ENCODE measurements at regions not wholly inside any gene's neighbourhood (a gene's known extent, or its start where the extent isn't known, plus 50 kb on each side); places are given as distances from the start of the nearest gene placed in this dataset.

GRCh38 chr5:91240175-91240574, 142.9 kb downstream of the ARRDC3 start:
- peaks cover 9% of the 10 kb centered on the region for H3K9me3 Mint-ChIP-seq (ENCODE audit: unreplicated experiment)
- Histone ChIP-seq H3K79me2 (ENCODE audit: insufficient read depth, low read length) (no peaks in the 10 kb centered on the region), H3K4me1 (ENCODE audit: insufficient read depth, low read length) (no peaks in the 10 kb centered on the region), H3K27me3 (ENCODE audit: insufficient read depth, low read length) (no peaks in the 10 kb centered on the region), H3K9me3 (ENCODE audit: insufficient read depth, low read depth, low read length) (peaks cover 2% of the 10 kb centered on the region), H2AFZ (ENCODE audit: low read depth, low read length) (no peak overlapping the region), H3K36me3 (ENCODE audit: insufficient read depth, low read length) (no peaks in the 10 kb centered on the region), H4K20me1 (ENCODE audit: insufficient read depth, low read length) (no peaks in the 10 kb centered on the region), H3K4me2 (ENCODE audit: low read length) (no peak overlapping the region), H3K4me3 (ENCODE audit: insufficient read depth, low read depth, low read length) (no peak overlapping the region), H3K9ac (ENCODE audit: low read length) (no peak overlapping the region), H3K27ac (ENCODE audit: low read depth, low read length) (no peak overlapping the region)
- no peak for FAIRE-seq
- no peak overlapping the region for H3K27ac Mint-ChIP-seq (ENCODE audit: unreplicated experiment)
- no peak overlapping the region for H3K4me3 Mint-ChIP-seq (ENCODE audit: unreplicated experiment)
- peaks cover 12% of the 10 kb centered on the region for H3K4me1 Mint-ChIP-seq (ENCODE audit: low read depth, unreplicated experiment)
- H3K36me3 Mint-ChIP-seq (ENCODE audit: low read depth, unreplicated experiment) = no peaks in the 10 kb centered on the region
- TF ChIP-seq EZH2 (IDR thresholded peaks at IDR 0.05; ENCODE audit: insufficient read depth, low read length) = no peak
- no peak for TF ChIP-seq CTCF (IDR thresholded peaks at IDR 0.05; ENCODE audit: insufficient read depth, low read depth, low read length)
- DNase-seq (ENCODE audit: low read depth) = no peak
- no peaks in the 10 kb centered on the region for H3K27me3 Mint-ChIP-seq (ENCODE audit: low read depth, unreplicated experiment)

GRCh38 chr5:91235271-91235694, 147.8 kb downstream of the ARRDC3 start:
- Mint-ChIP-seq H3K27ac (ENCODE audit: unreplicated experiment) (no peak overlapping the region), H3K4me1 (ENCODE audit: low read depth, unreplicated experiment) (peaks cover 5% of the 10 kb centered on the region), H3K4me3 (ENCODE audit: unreplicated experiment) (no peak overlapping the region), H3K27me3 (ENCODE audit: low read depth, unreplicated experiment) (no peaks in the 10 kb centered on the region), H3K36me3 (ENCODE audit: low read depth, unreplicated experiment) (peaks cover 3% of the 10 kb centered on the region), H3K9me3 (ENCODE audit: unreplicated experiment) (peaks cover 4% of the 10 kb centered on the region)
- no peak overlapping the region for H2AFZ ChIP-seq (ENCODE audit: low read depth, low read length)
- H3K4me3 ChIP-seq (ENCODE audit: insufficient read depth, low read depth, low read length) = no peak overlapping the region
- no peaks in the 10 kb centered on the region for H3K79me2 ChIP-seq (ENCODE audit: insufficient read depth, low read length)
- no peaks in the 10 kb centered on the region for H3K27me3 ChIP-seq (ENCODE audit: insufficient read depth, low read length)
- TF ChIP-seq CTCF (IDR thresholded peaks at IDR 0.05; ENCODE audit: insufficient read depth, low read depth, low read length) (no peak), EZH2 (IDR thresholded peaks at IDR 0.05; ENCODE audit: insufficient read depth, low read length) (no peak)
- no peaks in the 10 kb centered on the region for H3K36me3 ChIP-seq (ENCODE audit: insufficient read depth, low read length)
- no peak overlapping the region for H3K9ac ChIP-seq (ENCODE audit: low read length)
- DNase-seq (ENCODE audit: low read depth) (no peak), FAIRE-seq (no peak)
- H3K27ac ChIP-seq (ENCODE audit: low read depth, low read length) = no peak overlapping the region
- H3K9me3 ChIP-seq (ENCODE audit: insufficient read depth, low read depth, low read length) = no peaks in the 10 kb centered on the region
- H4K20me1 ChIP-seq (ENCODE audit: insufficient read depth, low read length) = no peaks in the 10 kb centered on the region
- H3K4me1 ChIP-seq (ENCODE audit: insufficient read depth, low read length) = no peaks in the 10 kb centered on the region
- no peak overlapping the region for H3K4me2 ChIP-seq (ENCODE audit: low read length)

GRCh38 chr5:91232523-91232922, 150.6 kb downstream of the ARRDC3 start:
- Histone ChIP-seq H3K4me1 (ENCODE audit: insufficient read depth, low read length) (no peaks in the 10 kb centered on the region), H3K4me3 (ENCODE audit: insufficient read depth, low read depth, low read length) (no peak overlapping the region), H3K9ac (ENCODE audit: low read length) (no peak overlapping the region), H3K79me2 (ENCODE audit: insufficient read depth, low read length) (no peaks in the 10 kb centered on the region), H3K27me3 (ENCODE audit: insufficient read depth, low read length) (no peaks in the 10 kb centered on the region), H4K20me1 (ENCODE audit: insufficient read depth, low read length) (no peaks in the 10 kb centered on the region), H2AFZ (ENCODE audit: low read depth, low read length) (no peak overlapping the region), H3K4me2 (ENCODE audit: low read length) (no peak overlapping the region), H3K9me3 (ENCODE audit: insufficient read depth, low read depth, low read length) (no peaks in the 10 kb centered on the region), H3K27ac (ENCODE audit: low read depth, low read length) (no peak overlapping the region), H3K36me3 (ENCODE audit: insufficient read depth, low read length) (no peaks in the 10 kb centered on the region)
- H3K27ac Mint-ChIP-seq (ENCODE audit: unreplicated experiment) = no peak overlapping the region
- H3K4me3 Mint-ChIP-seq (ENCODE audit: unreplicated experiment) = no peak overlapping the region
- no peak for TF ChIP-seq EZH2 (IDR thresholded peaks at IDR 0.05; ENCODE audit: insufficient read depth, low read length)
- TF ChIP-seq CTCF (IDR thresholded peaks at IDR 0.05; ENCODE audit: insufficient read depth, low read depth, low read length) = no peak
- FAIRE-seq (no peak), DNase-seq (ENCODE audit: low read depth) (no peak)
- peaks cover 3% of the 10 kb centered on the region for H3K36me3 Mint-ChIP-seq (ENCODE audit: low read depth, unreplicated experiment)
- no peaks in the 10 kb centered on the region for H3K27me3 Mint-ChIP-seq (ENCODE audit: low read depth, unreplicated experiment)
- peaks cover 9% of the 10 kb centered on the region for H3K9me3 Mint-ChIP-seq (ENCODE audit: unreplicated experiment)
- peaks cover 2% of the 10 kb centered on the region for H3K4me1 Mint-ChIP-seq (ENCODE audit: low read depth, unreplicated experiment)

Measured in astrocyte (in vitro differentiated cells and primary cell).